Neuron (in vitro differentiated cells): ENCODE measurements at regions not wholly inside any gene's neighbourhood (a gene's known extent, or its start where the extent isn't known, plus 50 kb on each side); places are given as distances from the start of the nearest gene placed in this dataset.
"Not testable (repeated sequence)": the region's sequence is repeated elsewhere in the genome, so short reads cannot be mapped to it uniquely, and the experiment has no call there.

Experiments used
- H2AFZ ChIP-seq: one replicate; pipeline ENCODE4 v1.6.1; 2013; ENCODE audit warnings: low read depth, mild to moderate bottlenecking, inconsistent platforms, low read length, moderate library complexity
- H3K27me3 ChIP-seq: one replicate; pipeline ENCODE4 v1.6.1; 2013; ENCODE audit warnings: low read length; ENCODE audit not compliant: insufficient read depth
- H3K36me3 ChIP-seq: one replicate; pipeline ENCODE4 v1.6.1; 2013; ENCODE audit warnings: low read length; ENCODE audit not compliant: insufficient read depth
- H3K4me1 ChIP-seq: one replicate; pipeline ENCODE4 v1.6.1; 2013; ENCODE audit warnings: low read length; ENCODE audit not compliant: insufficient read depth
- H3K4me3 ChIP-seq: 2 replicates; pipeline ENCODE4 v1.5.1; 2013; ENCODE audit warnings: mild to moderate bottlenecking, low read length, moderate library complexity
- H3K9me3 ChIP-seq: one replicate; pipeline ENCODE4 v1.6.1; 2013; ENCODE audit warnings: low read length

DNA sequence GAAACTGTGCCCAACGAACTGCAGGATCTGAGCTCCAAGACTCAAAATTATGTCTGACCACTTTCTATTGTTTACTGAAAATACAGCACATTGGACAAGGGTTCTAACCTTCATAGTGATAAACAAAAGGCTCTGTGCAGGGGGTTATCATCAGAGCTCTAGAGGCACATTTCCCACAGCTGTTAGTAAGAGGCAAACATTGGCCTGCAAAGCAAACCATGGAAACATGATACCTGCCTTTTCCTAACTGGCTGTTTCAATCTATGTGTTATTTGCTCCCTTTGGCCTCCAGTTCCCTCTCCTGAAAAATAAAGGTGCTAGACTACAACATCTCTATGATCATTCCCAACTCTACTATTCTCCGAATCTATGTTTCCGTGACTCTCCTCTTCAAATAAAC lies 159.7 kb upstream of the ARHGEF26 start:
- H3K27me3 ChIP-seq = no peaks in the 10 kb centered on the region
- no peak overlapping the region for H3K4me3 ChIP-seq
- H3K9me3 ChIP-seq = no peaks in the 10 kb centered on the region
- no peaks in the 10 kb centered on the region for H3K36me3 ChIP-seq
- H2AFZ ChIP-seq = no peak overlapping the region
- no peaks in the 10 kb centered on the region for H3K4me1 ChIP-seq

DNA sequence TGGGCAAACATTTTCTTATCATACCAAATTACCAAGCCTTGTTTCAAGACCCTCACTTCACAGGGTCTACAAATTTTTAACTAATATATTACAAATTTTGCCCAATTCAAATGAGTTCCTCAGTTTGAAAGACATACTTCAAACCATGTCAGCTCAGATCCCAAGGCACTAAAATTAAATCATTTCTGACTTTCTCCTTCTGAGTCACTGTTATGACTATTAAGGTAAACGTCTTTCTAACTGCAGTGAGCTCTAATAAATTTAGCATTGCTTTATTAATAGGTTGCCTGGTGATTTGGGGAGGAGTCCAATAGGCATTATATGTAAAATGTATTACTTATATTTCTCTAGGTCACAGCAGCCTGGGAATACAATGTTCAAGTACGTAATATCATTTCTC lies 158.2 kb upstream of the ARHGEF26 start:
- no peaks in the 10 kb centered on the region for H3K4me1 ChIP-seq
- no peak overlapping the region for H3K4me3 ChIP-seq
- H3K9me3 ChIP-seq = no peaks in the 10 kb centered on the region
- H3K27me3 ChIP-seq = no peaks in the 10 kb centered on the region
- H3K36me3 ChIP-seq = no peaks in the 10 kb centered on the region
- H2AFZ ChIP-seq = no peak overlapping the region

DNA sequence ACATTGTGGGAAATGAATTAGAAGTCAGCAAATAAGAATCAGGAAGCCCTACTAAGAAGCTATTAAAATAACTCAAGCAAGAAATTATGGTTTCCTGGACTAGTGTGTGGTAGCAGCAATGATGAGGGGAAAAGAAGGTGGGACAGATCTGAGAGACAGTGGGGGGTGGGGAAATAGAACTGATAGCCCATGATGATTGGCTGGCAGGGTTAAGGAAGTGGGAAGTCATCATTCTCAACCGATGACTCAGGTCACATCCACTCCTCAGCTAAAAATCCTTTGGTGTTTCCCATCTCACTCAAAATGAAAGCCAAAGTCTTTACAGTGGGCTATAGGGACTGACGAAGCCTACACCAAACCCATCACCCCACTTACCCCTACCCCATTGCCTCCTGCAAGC lies 153.9 kb upstream of the ARHGEF26 start:
- Histone ChIP-seq H3K4me1 (no peaks in the 10 kb centered on the region), H3K27me3 (no peaks in the 10 kb centered on the region), H2AFZ (no peak overlapping the region)

DNA sequence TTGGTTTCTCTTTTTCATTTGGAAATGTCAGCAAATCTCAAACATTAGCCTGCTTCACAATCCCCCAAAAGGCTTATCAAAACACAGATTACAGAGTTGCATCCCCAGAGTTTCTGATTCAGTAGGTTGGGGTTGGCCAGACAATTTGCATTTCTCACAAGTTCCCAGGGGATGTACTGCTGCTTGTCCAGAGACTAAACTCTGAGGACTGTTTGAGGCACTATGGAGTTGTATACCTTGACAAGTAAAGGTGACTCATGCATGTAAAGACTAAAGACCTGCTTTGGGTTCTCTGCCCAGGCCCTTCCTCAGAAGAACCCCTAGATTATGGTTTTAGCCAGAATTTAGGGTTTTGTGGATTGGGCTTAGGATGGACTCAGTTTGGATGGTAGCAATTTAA lies 151.1 kb upstream of the ARHGEF26 start:
- Histone ChIP-seq H3K27me3 (no peaks in the 10 kb centered on the region), H2AFZ (no peak overlapping the region), H3K9me3 (no peaks in the 10 kb centered on the region), H3K4me1 (no peaks in the 10 kb centered on the region), H3K36me3 (no peaks in the 10 kb centered on the region), H3K4me3 (no peak overlapping the region)

More for the DNA sequence above, 153.9 kb upstream of the ARHGEF26 start:
- Histone ChIP-seq H3K36me3 (no peaks in the 10 kb centered on the region), H3K9me3 (no peaks in the 10 kb centered on the region), H3K4me3 (no peak overlapping the region)

DNA sequence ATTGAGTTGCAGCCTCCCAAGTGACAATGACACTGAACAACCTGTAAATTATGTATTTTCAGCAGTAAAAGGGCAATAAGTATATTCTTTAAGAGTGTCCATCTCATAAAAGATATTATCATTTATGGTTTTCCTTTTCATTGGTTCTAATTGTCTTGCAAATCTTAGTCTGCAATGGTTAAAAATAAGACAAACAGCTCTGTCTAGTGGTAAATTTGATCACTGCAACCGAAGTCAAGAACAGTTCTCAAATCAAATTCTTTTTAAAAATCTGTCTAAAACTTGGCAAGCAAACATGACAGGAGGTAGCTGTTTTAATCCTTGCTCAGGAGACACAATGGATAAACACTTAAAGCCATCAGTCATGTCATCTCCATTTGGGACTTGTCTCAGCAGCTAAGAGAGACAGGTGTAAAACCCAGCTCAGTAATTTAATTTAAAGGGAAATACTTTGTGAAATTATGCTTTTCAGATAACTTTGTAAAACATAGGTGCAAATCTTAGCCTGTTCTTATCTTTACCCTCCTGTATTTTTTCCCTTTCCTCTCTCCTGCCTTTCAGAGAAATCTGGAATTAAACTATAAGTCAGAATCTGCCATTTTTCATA lies 150.3 kb upstream of the ARHGEF26 start:
- H3K4me1 ChIP-seq = no peaks in the 10 kb centered on the region
- no peak overlapping the region for H2AFZ ChIP-seq
- H3K9me3 ChIP-seq = no peaks in the 10 kb centered on the region
- no peaks in the 10 kb centered on the region for H3K36me3 ChIP-seq
- no peaks in the 10 kb centered on the region for H3K27me3 ChIP-seq
- no peak overlapping the region for H3K4me3 ChIP-seq

DNA sequence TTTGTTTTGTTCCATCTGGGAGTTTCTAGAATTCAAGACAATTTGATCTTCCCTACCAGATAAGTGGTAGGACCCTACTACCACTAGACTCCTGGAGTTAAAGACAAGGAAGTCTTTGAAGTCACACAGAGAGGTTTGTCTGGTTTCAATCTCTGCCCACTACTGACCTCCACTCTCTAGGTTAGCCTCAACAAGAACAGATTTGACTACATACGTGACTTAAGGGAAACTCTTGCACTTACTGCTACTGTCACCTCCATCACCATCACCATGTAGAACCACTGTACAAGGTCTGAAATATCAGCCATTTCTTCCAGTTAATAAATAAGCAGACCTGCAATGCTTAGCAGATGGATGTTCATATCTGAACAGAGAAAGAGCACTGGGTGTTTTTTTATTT lies 148.3 kb upstream of the ARHGEF26 start:
- Histone ChIP-seq H3K4me1 (peaks cover 12% of the 10 kb centered on the region), H3K9me3 (no peaks in the 10 kb centered on the region), H3K27me3 (no peaks in the 10 kb centered on the region), H3K4me3 (no peak overlapping the region), H3K36me3 (no peaks in the 10 kb centered on the region), H2AFZ (no peak overlapping the region)

DNA sequence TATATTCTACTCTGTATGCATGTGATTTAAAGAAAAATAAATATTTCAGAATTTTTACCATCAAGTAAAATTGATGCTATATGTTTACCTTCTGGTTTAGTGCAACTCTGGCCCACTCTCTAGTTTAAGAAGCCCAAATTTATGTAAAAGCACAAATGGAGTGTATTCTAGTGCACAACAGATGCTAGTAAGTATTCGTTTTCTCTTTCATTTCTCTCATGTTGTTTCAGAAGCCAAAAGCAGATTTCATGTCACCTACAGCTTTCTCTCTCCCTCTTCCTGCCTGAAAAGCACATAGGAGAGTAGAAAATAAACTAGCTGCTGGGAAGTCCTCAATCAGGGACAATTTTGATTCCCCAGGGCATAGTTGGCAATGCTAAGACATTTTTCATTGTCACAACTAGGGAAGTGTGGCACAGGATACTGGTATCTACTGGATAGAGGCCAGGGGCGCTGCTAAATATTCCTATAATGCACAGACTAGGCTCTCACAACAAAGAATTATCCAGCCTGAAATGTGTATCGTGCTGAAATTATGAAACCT lies 147.4 kb upstream of the ARHGEF26 start:
- Histone ChIP-seq H3K36me3 (no peaks in the 10 kb centered on the region), H3K4me1 (peaks cover 14% of the 10 kb centered on the region), H3K4me3 (no peak overlapping the region), H3K9me3 (no peaks in the 10 kb centered on the region), H3K27me3 (no peaks in the 10 kb centered on the region), H2AFZ (no peak overlapping the region)

DNA sequence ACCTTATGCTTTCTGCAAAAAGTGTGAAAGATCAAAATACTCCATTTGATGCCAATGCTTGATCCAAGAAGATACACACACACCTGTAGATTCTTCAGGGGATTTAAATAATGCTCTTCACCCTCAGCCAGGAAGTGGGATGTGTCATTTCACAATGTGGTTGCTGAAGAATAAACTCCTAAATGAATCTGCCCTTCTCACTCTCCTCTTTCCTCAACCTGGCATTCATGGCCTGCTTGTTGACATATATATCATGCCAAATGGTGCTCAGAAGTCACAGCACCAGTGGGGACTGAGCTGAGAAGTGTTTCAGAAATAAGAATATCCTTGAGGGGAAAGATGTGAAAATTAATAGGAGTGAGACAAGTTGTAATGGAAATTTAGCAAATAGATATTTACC lies 146.6 kb upstream of the ARHGEF26 start:
- no peak overlapping the region for H2AFZ ChIP-seq
- H3K4me1 ChIP-seq = peaks cover 14% of the 10 kb centered on the region
- H3K9me3 ChIP-seq = no peaks in the 10 kb centered on the region
- no peaks in the 10 kb centered on the region for H3K27me3 ChIP-seq
- no peak overlapping the region for H3K4me3 ChIP-seq
- no peaks in the 10 kb centered on the region for H3K36me3 ChIP-seq

DNA sequence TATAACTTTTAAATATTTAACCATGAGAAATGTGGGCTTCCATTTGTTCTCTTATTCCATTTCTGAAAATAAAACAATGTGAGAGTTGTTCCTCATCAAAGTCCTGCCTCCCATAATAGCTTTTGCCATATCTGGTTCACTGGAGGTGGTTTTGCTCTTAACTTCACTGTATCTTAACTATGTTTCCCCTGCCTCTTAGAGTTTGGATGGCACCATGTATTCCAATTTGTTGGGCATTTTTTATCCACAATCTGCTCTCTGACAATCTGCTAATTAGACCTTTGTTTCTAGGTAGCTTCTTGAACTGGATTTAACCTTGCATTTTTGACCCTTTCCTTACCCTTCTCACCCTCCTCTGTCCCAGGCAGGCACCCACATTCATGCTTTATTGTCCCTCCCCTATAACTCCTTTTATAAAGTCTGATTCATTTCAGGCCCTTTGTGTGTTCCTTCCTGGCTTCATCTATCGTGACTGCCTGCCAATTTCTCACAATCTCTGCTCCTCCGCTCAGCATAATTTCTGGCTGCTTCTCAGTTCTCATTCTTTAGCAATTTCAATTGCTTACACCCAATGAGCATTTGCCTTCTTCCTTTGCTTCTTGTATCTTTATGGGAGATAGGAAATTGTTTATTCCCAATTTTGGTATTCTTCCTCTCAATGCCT lies 144.2 kb upstream of the ARHGEF26 start:
- H3K4me3 ChIP-seq = no peak overlapping the region
- H3K4me1 ChIP-seq = peaks cover 14% of the 10 kb centered on the region
- H3K9me3 ChIP-seq = no peaks in the 10 kb centered on the region
- H2AFZ ChIP-seq = no peak overlapping the region
- H3K36me3 ChIP-seq = no peaks in the 10 kb centered on the region
- H3K27me3 ChIP-seq = no peaks in the 10 kb centered on the region

DNA sequence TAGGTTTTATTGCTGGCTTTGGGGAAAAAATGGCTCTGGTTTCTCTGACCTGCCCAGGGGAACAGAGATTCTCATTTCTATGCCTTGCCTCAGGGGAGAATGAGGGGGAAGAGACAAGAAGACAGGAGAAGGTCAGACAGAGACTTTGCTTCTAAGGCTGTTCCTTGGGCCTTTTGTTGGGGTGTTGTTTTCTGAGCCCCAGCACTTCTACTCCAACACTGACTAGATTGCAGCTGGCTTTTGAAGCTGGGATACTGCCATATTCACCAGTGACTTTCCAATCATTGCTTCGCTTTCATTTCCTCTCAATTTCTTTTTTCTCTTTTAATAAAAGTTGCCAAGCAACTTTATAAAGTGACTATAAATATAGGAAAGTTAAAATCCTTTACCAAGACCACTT lies 143.2 kb upstream of the ARHGEF26 start:
- Histone ChIP-seq H3K27me3 (no peaks in the 10 kb centered on the region), H3K9me3 (no peaks in the 10 kb centered on the region), H3K4me1 (peaks cover 14% of the 10 kb centered on the region), H2AFZ (no peak overlapping the region), H3K4me3 (no peak overlapping the region), H3K36me3 (no peaks in the 10 kb centered on the region)

DNA sequence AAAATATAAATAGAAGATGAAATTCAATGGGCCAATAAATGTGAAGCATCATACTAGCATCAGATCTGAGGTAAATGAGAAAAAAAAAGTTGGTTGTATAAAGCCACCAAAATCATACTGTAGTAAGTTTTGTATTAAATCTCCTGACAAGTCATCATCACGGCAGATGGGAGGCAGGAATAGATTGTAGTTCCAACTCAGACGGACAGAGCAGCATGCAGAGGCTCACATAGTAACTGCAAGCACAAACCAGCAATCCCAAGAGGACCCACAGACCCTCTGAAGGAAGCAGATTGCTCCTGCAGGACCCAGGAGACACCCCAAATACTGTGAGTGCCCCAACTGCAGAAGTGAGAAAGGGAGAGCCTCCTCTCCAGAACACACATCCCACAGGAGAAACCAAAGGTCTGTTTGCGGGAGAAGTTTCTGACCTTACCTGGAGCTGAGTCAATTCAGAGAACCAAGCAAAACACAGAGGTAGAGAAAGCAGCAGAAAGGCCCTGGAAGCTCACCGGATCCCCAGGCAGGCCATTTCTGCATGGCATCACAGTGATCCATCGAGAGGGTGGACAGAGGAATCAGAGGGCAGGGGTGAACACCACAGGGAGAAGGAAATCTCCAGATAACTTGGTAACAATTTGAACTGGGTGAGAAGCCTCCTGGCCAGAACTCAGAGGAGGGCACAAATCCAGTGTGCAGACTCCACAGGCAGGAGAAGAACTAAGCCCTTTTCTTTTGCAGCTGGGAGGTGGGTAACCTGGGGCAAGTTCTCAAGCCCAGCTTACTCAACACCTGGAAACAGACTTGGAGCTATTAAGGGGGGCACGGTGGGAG lies 141.6 kb upstream of the ARHGEF26 start:
- Histone ChIP-seq H3K36me3 (no peaks in the 10 kb centered on the region), H2AFZ (no peak overlapping the region)

DNA sequence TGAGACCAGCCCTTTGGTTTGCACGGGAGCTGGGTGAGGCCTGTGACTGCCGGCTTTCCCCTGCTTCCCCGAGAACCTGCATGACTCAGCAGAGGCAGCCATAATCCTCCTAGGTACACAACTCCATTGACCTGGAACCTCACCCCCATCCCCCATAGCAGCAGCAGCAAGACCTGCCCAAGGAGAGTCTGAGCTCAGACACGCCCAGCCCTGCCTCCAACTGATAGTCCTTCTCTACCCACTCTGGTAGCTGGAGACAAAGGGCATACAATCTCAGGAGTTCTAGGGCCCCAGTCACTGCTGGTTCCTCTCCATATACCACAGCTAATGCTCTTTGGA lies 141.0 kb upstream of the ARHGEF26 start:
- H3K4me3 ChIP-seq = no peak overlapping the region
- no peaks in the 10 kb centered on the region for H3K9me3 ChIP-seq
- no peak overlapping the region for H2AFZ ChIP-seq
- no peaks in the 10 kb centered on the region for H3K36me3 ChIP-seq
- H3K27me3 ChIP-seq = no peaks in the 10 kb centered on the region
- H3K4me1 ChIP-seq = peaks cover 14% of the 10 kb centered on the region

More for the DNA sequence above, 141.6 kb upstream of the ARHGEF26 start:
- Histone ChIP-seq H3K27me3 (no peaks in the 10 kb centered on the region), H3K4me3 (no peak overlapping the region), H3K4me1 (peaks cover 14% of the 10 kb centered on the region), H3K9me3 (no peaks in the 10 kb centered on the region)

DNA sequence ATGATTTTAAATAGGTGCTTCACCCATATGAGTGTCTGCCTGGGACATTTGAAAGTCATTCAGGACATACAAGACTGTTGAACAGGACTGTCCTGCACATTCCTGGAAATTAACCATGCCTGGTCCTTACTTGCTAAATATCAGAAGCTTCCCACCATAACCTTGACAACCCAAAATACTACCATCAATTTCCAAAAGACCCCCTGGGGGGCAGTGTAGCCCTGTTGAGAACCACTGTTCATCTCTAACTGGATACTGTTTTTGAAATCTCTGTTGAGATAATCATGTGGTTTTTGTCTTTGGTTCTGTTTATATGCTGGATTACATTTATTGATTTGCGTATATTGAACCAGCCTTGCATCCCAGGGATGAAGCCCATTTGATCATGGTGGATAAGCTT lies 123.8 kb upstream of the ARHGEF26 start:
- H3K9me3 ChIP-seq, H3K4me3 ChIP-seq, H2AFZ ChIP-seq, H3K4me1 ChIP-seq, H3K27me3 ChIP-seq, H3K36me3 ChIP-seq: not testable (repeated sequence)
